Stimulated activated CD8-positive, alpha-beta memory T cell treated with anti-CD3 and anti-CD28 coated beads, Interleukin-15, amount 100 ng/mL, for 1 hour (primary cell): ENCODE measurements at regions not wholly inside any gene's neighbourhood (a gene's known extent, or its start where the extent isn't known, plus 50 kb on each side); places are given as distances from the start of the nearest gene placed in this dataset.
"Not testable (repeated sequence)": the region's sequence is repeated elsewhere in the genome, so short reads cannot be mapped to it uniquely, and the experiment has no call there.

Source experiments
- DNase-seq: peaks from one replicate; pipeline ENCODE4 v3.0.0-alpha.2; 2020; ENCODE audit warnings: low read depth

DNA sequence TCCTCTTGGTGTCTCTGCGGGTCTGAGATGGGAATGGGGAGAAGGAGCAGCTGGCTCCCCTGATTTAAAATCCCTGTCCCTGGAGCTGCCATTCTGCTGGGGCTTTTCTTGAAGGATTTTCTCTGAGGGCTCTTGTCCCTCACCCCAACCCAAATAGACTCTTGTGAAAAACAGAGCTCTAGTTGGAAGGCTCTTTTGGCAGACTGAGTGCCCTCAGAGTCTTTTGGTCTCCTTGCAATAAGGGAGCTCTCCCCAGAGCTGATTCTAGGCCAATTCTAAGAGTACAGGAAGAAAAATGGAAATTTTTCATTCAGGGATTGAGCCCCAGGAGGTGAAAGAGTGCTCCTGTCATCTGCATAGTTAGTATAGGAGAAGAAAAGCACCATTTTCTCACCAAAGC lies 238.3 kb downstream of the COG6 start:
- no peak for DNase-seq

DNA sequence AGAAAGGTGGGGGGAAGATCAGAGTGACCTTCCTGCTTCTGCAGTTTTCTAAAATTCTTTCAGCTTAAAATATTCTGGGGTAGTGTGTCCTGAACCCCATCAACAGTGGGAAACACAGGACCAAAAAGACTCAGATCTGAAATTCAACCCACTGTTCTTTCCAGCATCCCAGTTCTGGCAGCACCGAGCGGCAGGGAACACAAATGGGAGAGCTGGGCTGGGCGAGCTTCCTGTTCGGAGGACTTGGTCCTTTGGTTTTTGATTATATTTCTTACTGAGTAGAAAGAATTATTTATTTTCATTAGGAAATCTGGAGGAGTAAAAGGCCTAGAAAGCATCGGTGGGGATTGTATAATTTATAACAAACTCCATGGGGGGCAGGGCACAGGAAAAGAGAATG lies 239.1 kb downstream of the COG6 start:
- DNase-seq = no peak

DNA sequence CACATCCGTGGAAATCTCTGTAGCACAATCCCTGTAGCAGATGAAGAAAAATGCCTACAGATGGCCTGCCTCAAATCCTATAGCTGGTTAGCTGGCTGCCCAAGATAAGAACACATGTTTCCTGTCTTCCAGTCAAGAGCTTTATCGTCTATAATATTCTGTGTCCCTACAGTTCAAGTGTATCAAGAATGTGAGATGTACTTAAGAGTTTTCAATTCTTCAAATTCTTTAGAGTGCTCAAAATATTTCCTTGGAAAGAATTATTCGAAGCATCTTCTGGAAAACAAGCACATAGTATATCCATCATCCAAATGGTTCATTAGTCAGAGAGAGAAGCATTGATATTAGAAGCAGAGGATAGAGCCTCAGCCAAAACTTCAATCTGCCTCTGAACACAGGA lies 239.8 kb downstream of the COG6 start:
- DNase-seq = no peak

DNA sequence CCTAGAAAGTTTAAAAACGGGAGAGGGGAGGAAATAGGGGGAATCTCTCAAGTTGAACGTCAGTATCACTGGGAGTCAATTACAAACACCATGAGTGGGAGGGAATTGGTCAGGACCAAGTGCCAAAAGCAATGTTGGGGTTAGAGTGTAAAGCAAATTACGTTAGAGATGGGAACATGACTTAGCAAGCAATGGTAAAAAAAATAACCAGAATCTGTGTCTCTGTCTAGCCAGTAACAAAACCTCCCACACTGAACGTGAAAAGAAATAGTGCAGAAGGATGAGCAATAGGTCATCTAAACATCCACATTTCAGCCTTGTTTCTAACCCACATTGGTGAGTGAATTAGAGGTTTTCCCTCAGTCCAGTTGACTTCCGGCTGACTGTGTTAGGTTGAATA lies 242.2 kb downstream of the COG6 start:
- no peak for DNase-seq

DNA sequence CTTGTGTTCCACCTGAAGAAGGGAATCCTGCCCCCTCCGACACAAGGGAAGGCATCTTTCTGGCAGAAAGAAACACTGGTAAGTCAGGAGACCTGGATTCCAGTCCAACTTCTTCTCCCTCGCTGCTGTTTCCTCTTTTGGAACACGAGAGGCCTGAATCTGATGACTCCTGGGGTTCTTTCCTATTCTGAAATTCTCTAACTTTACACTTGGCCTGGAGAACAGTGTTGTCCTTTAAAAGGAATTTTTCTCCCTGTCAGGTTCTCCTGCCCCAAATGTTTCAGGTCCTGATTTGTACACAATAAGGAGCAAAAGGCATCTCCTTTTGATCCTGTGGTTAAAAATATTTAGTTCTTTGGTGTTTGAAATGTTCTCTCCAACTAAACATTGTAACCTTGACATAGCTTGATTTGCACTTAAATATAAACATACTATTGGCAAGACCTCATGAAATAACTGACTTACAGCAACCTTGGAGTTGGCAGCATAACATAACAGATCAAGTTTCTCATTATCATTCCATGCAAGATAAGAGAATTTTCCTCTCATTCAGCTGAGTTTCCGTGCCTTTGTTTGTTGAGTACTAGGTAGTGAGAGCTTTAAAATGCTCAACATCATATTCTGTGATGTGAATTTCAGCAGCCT lies 244.8 kb downstream of the COG6 start:
- no peak for DNase-seq

- no peak for DNase-seq
These were observed 249.5 kb downstream of the COG6 start for GRCh38 chr13:39904959-39905358.

DNA sequence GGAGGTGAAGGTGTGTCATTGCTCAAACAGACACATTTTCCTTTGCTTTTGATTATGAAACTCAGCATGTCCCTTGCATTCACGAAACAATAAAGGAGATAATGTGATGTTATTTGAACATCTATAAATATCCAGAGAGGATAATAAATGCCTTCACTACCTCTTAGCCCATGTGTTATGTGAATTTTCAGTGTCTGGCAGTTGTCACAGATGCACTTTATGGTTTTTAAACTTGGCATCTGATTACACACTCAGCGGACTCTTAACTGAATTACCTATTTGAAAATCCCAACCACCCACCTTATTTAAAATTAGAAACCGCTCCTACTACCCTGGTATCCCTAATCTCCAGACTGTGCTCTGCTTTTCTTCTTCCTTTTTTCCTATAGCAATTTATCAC lies 254.2 kb downstream of the COG6 start:
- no peak for DNase-seq

DNA sequence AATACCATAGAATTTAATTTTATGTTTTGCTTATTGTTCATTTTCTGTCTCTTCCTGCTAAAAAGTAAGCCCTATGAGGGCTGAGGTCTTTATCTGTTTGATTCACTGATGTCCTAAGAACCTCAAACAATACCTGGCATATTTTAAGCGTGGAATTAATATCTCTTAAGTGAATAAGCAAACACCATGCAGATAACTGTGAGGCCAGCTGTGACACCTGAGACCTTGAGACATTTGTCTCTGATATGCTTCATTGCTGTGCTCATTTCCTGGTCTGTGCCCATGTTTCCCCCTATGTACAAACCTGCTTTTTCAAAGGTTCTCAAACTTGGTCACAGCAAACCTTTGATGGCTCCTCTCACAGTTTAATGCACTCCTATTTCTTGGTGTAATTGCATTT lies 254.6 kb downstream of the COG6 start:
- no peak for DNase-seq

GRCh38 chr13:39910833-39911232 lies 255.4 kb downstream of the COG6 start:
- no peak for DNase-seq

- no peak for DNase-seq
These were observed 257.9 kb downstream of the COG6 start for GRCh38 chr13:39913339-39913738.

DNA sequence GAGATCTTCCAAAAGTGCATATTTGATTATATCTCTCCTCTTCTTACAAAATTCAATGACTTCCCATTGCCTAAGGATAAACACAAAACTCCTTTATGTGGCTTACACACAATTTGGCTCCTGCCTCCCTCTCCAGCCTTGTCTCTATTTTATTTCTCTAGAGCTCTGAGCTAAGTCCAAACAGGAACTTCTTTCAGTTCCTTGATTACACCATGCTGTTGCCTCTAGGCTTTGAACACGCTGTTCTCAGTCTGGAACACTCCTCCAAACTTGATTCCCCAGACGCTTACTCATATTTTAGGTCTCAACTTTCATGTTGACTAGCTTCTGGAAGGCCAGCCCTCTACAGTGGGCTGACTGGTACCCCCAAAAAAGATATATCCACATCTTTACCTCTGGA lies 258.5 kb downstream of the COG6 start:
- no peak for DNase-seq

DNA sequence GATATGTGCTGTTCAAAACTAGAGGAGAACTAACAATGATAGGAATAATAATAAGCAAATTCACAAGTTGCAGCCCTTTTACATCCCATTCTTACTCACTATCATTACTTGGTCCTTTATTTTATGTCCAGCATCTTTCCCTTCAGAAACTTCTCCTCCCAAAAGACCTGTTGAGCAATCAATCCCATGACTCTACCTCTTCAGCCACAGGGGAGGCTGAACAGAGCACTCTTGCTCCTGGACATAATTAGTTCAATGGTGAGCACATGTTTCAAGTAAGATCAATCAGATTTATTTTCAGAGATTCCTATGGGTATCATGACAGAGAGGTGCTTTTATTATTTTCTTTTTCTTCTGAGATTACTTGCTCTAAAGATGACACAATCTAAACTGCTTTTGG lies 260.0 kb downstream of the COG6 start:
- DNase-seq = no peak

GRCh38 chr13:39916330-39916729 lies 260.9 kb downstream of the COG6 start:
- DNase-seq = no peak

GRCh38 chr13:39918620-39919236 lies 263.3 kb downstream of the COG6 start:
- no peak for DNase-seq

DNA sequence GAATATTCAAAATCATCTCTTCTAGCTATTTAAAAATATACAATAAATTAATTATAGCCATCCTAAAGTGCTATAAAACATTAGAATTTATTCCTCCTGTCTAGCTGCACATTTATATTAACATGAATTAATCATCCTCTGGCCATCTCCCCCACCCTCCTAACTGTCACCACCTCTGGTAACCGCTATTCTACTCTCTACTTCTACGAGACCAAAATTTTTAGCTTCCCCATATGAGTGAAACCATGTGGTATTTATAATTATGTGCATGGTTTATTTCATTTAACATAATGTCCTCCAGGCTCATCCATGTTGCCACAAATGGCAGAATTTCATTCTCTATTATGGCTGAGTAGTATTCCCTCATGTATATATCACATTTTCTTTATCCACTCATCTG lies 265.2 kb downstream of the COG6 start:
- DNase-seq = no peak

GRCh38 chr13:39926345-39926744 lies 270.9 kb downstream of the COG6 start:
- no peak for DNase-seq

- DNase-seq = no peak
These were observed 272.8 kb downstream of the COG6 start for GRCh38 chr13:39928261-39928660.

- DNase-seq = no peak
These were observed 274.1 kb downstream of the COG6 start for GRCh38 chr13:39929583-39929982.

DNA sequence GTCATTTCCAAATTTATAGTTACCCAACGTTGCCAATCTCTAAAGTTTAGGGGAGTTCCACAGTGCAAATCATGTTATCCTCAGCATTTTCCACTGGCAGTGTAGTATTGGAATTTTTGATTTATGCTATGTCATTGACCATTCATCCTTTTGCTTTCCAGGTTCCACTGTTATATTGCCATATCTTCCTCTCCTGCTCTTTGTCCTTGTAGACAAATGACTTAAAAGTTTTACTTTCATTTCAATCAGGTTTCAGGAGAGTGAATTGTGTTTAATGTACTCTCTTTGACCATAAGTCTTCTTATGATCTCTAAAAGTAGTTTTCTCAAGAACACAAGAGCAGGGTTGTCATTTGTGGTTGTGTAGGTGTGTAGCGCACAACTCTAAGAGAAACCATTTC lies 274.6 kb downstream of the COG6 start:
- no peak for DNase-seq

- no peak for DNase-seq
These were observed 275.3 kb downstream of the COG6 start for GRCh38 chr13:39930544-39931444.

- no peak for DNase-seq
These were observed 276.0 kb downstream of the COG6 start for GRCh38 chr13:39931505-39931904.

GRCh38 chr13:39932514-39932913 lies 277.1 kb downstream of the COG6 start:
- not testable (repeated sequence) for DNase-seq

DNA sequence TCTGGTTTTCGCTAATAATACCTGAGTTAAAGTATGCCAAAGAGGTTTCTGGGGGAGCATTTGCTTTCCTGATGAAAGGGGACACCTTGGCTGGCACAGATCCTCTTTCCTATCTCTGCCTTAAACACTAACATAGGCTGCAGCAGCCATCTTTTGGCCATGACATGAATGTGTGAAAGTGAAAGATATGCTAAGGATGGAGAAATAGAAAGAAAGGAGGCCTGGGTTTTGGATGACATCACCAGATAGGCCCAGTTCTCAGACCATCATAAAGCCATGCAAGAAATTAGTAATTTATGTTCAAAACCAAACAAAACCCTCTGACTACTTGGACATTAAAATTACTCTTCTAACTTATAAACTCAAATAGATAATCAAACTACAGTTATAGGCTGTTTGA lies 279.7 kb downstream of the COG6 start:
- DNase-seq = no peak
